ENCODE measurements at regions not wholly inside any gene's neighbourhood (a gene's known extent, or its start where the extent isn't known, plus 50 kb on each side); places are given as distances from the start of the nearest gene placed in this dataset.

- Histone ChIP-seq H3K4me2 (no peak overlapping the region), H3K9me3 (no peaks in the 10 kb centered on the region), H3K4me1 (peaks cover 8% of the 10 kb centered on the region), H3K4me3 (no peak overlapping the region), H3K27ac (no peak overlapping the region)
- WGBS (ENCODE audit: missing lambda C conversion rate) = 62% methylated on average over 1 of the region's 2 CpGs
- FAIRE-seq = no peak
- CTCF ChIA-PET = interaction anchor here (1.0 to 3.5 kb wide), 13 partner anchors 9 to 672 kb away, joined by 3 to 32 read pairs (median 4); no protein-coding TSS in a partner anchor
- TF ChIP-seq FOSL2 (IDR thresholded peaks at IDR 0.05) (no peak), FOSL2 (CRISPR knock-in tag; IDR thresholded peaks at IDR 0.05) (no peak), SREBF2 (IDR thresholded peaks at IDR 0.05) (no peak), HES2 (IDR thresholded peaks at IDR 0.05) (no peak), JUN (IDR thresholded peaks at IDR 0.05) (no peak), MAX (IDR thresholded peaks at IDR 0.05) (no peak), RARB (CRISPR knock-in tag; IDR thresholded peaks at IDR 0.05) (no peak), HOXB5 (CRISPR knock-in tag; IDR thresholded peaks at IDR 0.05) (no peak), REST (IDR thresholded peaks at IDR 0.05) (no peak), KDM1A (IDR thresholded peaks at IDR 0.05; ENCODE audit: low read depth) (no peak)
- POLR2A ChIA-PET = no interaction called here
- ATAC-seq = no peak
- no peak for DNase-seq (ENCODE audit: low read depth in 1 of 2, low spot score in 1 of 2)
These were observed 204.9 kb downstream of the DAD1 start for GRCh38 chr14:22384167-22384549.

GRCh38 chr14:22383515-22384166, 205.4 kb downstream of the DAD1 start:
- Histone ChIP-seq H3K4me2 (no peak overlapping the region), H3K4me1 (peaks cover 3% of the 10 kb centered on the region; the same call in 1 of the 3 replicates), H3K9me3 (no peaks in the 10 kb centered on the region), H3K27ac (no peak overlapping the region), H3K4me3 (no peak overlapping the region)
- no peak for FAIRE-seq
- TF ChIP-seq EHF (CRISPR knock-in tag; IDR thresholded peaks at IDR 0.05) (no peak), MAFK (IDR thresholded peaks at IDR 0.05; ENCODE audit: partially characterized antibody) (no peak), SREBF2 (IDR thresholded peaks at IDR 0.05) (no peak), BHLHE40 (IDR thresholded peaks at IDR 0.05; ENCODE audit: low read depth, low read length) (no peak), ZSCAN20 (CRISPR knock-in tag; IDR thresholded peaks at IDR 0.05) (no peak), HES2 (IDR thresholded peaks at IDR 0.05) (no peak), FOSB (CRISPR knock-in tag; IDR thresholded peaks at IDR 0.05) (no peak), ATOH8 (CRISPR knock-in tag; IDR thresholded peaks at IDR 0.05; ENCODE audit: low read depth) (no peak), BCL3 (IDR thresholded peaks at IDR 0.05) (no peak), CEBPB (IDR thresholded peaks at IDR 0.05) (no peak), MYC (IDR thresholded peaks at IDR 0.05; ENCODE audit: borderline replicate concordance, low read length) (no peak), GATA3 (IDR thresholded peaks at IDR 0.05; ENCODE audit: borderline replicate concordance) (no peak), RAD21 (conservative IDR thresholded peaks at IDR 0.05 in 1 of 2, IDR thresholded peaks at IDR 0.05 in 1 of 2) (no peak), E2F6 (IDR thresholded peaks at IDR 0.05; ENCODE audit: borderline replicate concordance, low read depth) (no peak), NPAS2 (CRISPR knock-in tag; IDR thresholded peaks at IDR 0.05; ENCODE audit: borderline replicate concordance) (no peak), MAX (IDR thresholded peaks at IDR 0.05) (no peak), JUN (IDR thresholded peaks at IDR 0.05) (no peak), ZNF302 (CRISPR knock-in tag; IDR thresholded peaks at IDR 0.05) (no peak)
- no peak for DNase-seq (ENCODE audit: low read depth in 1 of 2, low spot score in 1 of 2)
- no peak for ATAC-seq
- 81% methylated on average over 7 of the region's 8 CpGs for WGBS (ENCODE audit: missing lambda C conversion rate)
- CTCF ChIA-PET = interaction anchor here (1.0 to 3.5 kb wide), 11 partner anchors 8 to 470 kb away, joined by 3 to 32 read pairs (median 4); no protein-coding TSS in a partner anchor
- POLR2A ChIA-PET = no interaction called here
